ENCODE measurements at regions not wholly inside any gene's neighbourhood (a gene's known extent, or its start where the extent isn't known, plus 50 kb on each side); places are given as distances from the start of the nearest gene placed in this dataset.
"Not testable (repeated sequence)": the region's sequence is repeated elsewhere in the genome, so short reads cannot be mapped to it uniquely, and the experiment has no call there.

GRCh38 chr2:51293566-51294200 lies 261.8 kb upstream of the NRXN1 start:
- no peak overlapping the region for H3K4me3 ChIP-seq (ENCODE audit: low read depth, low read length)
- no peak for TF ChIP-seq CTCF (IDR thresholded peaks at IDR 0.05; ENCODE audit: borderline replicate concordance, insufficient read depth, low read depth, low read length)

DNA sequence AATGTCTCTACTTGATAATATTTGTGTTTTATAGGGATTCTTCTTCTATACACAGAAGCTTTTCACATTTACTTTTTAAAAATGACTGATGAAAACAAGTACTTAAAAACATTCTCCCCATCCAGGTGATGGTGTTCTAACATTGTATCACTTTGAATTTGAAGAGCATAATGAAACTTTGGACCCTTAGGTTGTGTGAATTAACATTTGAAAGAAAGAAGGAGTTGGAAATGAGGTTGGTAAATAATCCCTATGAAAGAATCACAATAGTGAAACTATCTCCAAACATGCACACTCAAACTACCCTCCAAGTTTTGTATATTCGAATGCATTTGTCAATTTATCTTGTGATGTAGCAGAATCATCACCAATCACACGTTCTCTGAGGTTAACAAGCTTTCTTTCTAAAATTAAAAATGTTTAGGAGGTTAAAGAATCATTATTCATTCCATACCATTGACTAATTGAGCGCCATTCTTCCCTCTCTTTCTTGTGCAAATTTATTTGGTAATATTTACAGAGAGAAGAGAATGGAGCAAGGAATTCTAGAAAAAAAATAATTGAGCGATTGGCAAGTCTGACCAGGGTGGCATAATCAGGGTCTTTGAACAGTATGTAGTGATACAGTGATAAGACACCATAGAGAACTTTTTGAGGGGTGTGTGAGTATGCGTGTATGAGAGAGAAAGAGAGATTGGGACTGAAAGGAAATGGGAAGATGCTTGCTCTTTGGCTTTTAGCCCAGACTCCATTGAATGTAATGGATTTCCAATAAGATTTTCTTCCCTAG lies 260.0 kb upstream of the NRXN1 start:
- TF ChIP-seq CTCF (IDR thresholded peaks at IDR 0.05; ENCODE audit: borderline replicate concordance, insufficient read depth, low read depth, low read length): no peak
- H3K4me3 ChIP-seq (ENCODE audit: low read depth, low read length): no peak overlapping the region

DNA sequence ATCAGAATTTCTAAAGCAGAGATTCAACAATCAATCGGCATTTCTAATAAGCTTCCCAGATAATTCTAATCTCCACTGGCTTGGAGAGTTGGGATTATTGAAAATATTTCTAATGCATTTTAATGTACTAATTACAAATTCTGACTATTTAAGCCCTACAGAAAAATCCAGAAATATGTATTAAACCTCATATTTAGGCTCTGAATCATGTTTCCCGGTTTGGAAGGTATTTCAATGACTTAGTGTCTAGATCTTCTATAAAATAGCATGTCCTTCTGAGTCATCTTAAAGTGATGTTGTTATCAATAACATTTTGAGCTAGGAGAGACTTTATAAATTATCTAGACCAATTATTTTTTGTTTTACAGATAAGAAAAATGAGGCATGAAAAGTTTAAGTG lies 258.8 kb upstream of the NRXN1 start:
- no peak overlapping the region for H3K4me3 ChIP-seq (ENCODE audit: low read depth, low read length)
- no peak for TF ChIP-seq CTCF (IDR thresholded peaks at IDR 0.05; ENCODE audit: borderline replicate concordance, insufficient read depth, low read depth, low read length)

DNA sequence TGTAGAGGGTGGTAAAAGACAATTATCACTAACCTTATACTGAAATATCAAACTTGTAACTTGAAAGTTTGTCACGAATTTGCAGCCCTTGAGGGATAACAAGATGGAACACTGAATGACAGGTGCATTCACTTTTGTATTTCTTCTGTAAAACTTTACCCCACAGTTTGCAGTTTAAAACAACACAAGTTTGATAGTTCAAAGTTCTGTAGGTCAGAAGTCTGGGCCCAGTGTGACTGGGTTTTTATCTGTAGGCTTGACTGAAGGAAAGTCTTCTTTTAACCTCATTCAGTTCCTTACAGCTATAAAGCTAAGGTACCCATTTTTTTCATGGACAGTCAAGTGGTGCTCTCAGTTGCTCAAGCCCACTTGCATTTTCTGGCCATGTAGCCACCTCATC lies 257.1 kb upstream of the NRXN1 start:
- no peak for TF ChIP-seq CTCF (IDR thresholded peaks at IDR 0.05; ENCODE audit: borderline replicate concordance, insufficient read depth, low read depth, low read length)
- H3K4me3 ChIP-seq (ENCODE audit: low read depth, low read length): no peak overlapping the region

DNA sequence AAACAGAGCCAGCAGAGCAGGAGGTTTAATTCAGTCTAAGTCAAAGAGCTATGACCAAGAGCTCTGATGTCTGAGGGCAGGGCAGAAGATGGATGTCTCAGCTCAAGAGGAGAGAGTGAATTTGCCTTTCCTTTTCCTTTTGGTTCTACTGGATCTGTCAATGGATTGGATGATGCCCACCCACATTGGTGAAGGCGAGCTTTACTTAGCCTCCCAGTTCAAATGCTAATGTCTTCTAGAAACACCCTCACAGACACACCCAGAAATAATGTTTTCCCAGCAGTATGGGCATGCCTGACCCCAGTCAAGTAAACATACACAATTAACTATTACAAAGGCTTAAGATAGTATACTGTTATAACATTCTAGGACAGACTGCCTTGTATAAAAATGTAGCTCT lies 236.3 kb upstream of the NRXN1 start:
- no peak overlapping the region for H3K4me3 ChIP-seq (ENCODE audit: low read depth, low read length)
- TF ChIP-seq CTCF (IDR thresholded peaks at IDR 0.05; ENCODE audit: borderline replicate concordance, insufficient read depth, low read depth, low read length): no peak

GRCh38 chr2:51265539-51265938 lies 233.6 kb upstream of the NRXN1 start:
- no peak for TF ChIP-seq CTCF (IDR thresholded peaks at IDR 0.05; ENCODE audit: borderline replicate concordance, insufficient read depth, low read depth, low read length)
- no peak overlapping the region for H3K4me3 ChIP-seq (ENCODE audit: low read depth, low read length)

GRCh38 chr2:51263951-51264350 lies 232.0 kb upstream of the NRXN1 start:
- H3K4me3 ChIP-seq (ENCODE audit: low read depth, low read length): no peak overlapping the region
- TF ChIP-seq CTCF (IDR thresholded peaks at IDR 0.05; ENCODE audit: borderline replicate concordance, insufficient read depth, low read depth, low read length): no peak

GRCh38 chr2:51263101-51263500 lies 231.2 kb upstream of the NRXN1 start:
- H3K4me3 ChIP-seq (ENCODE audit: low read depth, low read length): not testable (repeated sequence)
